BJ (cell line): ENCODE measurements at regions not wholly inside any gene's neighbourhood (a gene's known extent, or its start where the extent isn't known, plus 50 kb on each side); places are given as distances from the start of the nearest gene placed in this dataset.

ENCODE experiments used
- CTCF ChIA-PET: fragments of 350-600 bp; formaldehyde crosslinking; extraction: SDS; loops from one replicate; lab custom pipeline; 2021; ENCODE audit warnings: antibody characterized with exemption, inconsistent platforms; lab: Yijun Ruan, JAX
- POLR2A ChIA-PET: fragments of 300-600 bp; sonication (Branson Sonifier 250); formaldehyde crosslinking; extraction: SDS; loops from one replicate; lab custom pipeline; 2021; ENCODE audit warnings: antibody characterized with exemption; lab: Charles Lee
- DNase-seq: peaks from one replicate; pipeline ENCODE4 v3.0.0-alpha.2; 2011; ENCODE audit warnings: low read depth
- H3K27me3 ChIP-seq: 2 replicates; pipeline ENCODE4 v1.6.0; 2011; ENCODE audit warnings: low read length; ENCODE audit not compliant: control insufficient read depth, insufficient read depth
- H3K36me3 ChIP-seq: 2 replicates; pipeline ENCODE4 v1.5.1; 2011; ENCODE audit warnings: low read length; ENCODE audit not compliant: control insufficient read depth, insufficient read depth
- H3K4me3 ChIP-seq: 2 replicates; pipeline ENCODE4 v1.5.1; 2011; ENCODE audit warnings: low read depth, mild to moderate bottlenecking, control low read depth, low read length
- TF ChIP-seq, protein P1 (sequence below): IDR thresholded peaks from 2 replicates; pipeline ENCODE4 v1.5.1; 2011; ENCODE audit warnings: low read depth, mild to moderate bottlenecking, control low read depth, inconsistent platforms, low read length, moderate library complexity; ENCODE audit not compliant: insufficient read depth

DNA sequence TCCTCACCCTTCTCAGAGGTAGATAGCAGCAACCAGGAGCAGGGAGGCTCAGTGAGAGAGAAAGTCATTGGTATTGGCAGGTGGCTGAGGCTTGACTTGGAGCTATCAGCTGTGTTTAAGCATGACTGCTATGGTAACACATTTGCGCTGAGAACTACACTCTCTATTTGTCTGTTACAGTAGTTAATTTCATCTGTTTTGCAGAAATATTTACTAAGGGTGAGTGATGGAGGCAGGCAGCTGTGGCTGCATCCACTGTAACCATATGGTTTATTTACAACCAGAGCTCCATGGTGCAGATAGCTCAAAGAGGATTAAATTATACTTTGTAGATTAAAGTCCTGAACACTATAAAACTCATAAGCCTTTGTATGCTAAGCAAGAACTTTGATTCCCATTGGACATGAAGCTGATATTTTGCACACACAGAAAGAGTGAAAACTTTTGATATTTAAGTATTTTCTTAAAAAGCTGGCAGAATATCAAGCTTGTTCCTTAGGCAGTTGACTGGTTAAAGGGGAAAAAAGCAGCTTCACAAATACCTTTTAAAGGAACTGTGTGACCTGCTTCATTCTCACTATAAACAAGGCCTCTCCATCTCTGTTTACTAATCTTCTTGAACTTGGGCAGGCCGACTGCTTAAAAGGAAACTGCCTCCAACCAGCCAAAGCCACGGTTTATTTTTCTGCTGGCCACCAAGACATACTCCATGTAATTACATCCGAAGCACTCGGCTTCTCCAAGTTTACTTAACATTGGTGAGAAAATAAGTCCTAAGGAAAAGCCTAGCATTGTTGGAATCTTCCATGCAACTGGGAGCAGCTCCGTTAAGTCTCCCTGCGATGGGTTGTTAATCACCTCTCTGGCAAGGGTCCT lies 299.8 kb upstream of the ZFHX3 start:
- POLR2A ChIA-PET = no interaction called here
- H3K4me3 ChIP-seq = no peak overlapping the region

DNA sequence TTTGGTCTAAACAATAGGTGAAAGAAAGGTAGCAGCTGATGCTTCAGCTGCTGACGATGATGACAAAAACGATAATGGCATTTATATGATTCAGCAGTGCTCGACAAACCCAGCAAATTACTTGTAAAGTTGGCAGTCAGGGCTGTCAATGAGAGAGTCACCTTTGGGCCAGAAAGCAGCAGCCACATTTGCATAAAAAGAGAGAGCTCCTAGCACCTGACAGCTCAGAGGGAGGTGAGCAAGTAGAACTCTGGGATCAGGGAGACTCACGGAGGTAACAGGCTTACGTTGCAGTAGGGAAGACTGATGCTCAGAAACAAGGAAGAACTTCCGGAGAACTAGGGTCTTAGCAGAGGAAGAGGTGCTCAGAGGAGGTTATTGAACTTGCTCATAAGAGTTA lies 291.9 kb upstream of the ZFHX3 start:
- CTCF ChIA-PET = no interaction called here
- POLR2A ChIA-PET = no interaction called here

More for the DNA sequence above, 299.8 kb upstream of the ZFHX3 start:
- TF ChIP-seq, protein P1, sequence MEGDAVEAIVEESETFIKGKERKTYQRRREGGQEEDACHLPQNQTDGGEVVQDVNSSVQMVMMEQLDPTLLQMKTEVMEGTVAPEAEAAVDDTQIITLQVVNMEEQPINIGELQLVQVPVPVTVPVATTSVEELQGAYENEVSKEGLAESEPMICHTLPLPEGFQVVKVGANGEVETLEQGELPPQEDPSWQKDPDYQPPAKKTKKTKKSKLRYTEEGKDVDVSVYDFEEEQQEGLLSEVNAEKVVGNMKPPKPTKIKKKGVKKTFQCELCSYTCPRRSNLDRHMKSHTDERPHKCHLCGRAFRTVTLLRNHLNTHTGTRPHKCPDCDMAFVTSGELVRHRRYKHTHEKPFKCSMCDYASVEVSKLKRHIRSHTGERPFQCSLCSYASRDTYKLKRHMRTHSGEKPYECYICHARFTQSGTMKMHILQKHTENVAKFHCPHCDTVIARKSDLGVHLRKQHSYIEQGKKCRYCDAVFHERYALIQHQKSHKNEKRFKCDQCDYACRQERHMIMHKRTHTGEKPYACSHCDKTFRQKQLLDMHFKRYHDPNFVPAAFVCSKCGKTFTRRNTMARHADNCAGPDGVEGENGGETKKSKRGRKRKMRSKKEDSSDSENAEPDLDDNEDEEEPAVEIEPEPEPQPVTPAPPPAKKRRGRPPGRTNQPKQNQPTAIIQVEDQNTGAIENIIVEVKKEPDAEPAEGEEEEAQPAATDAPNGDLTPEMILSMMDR = no peak
- H3K27me3 ChIP-seq = no peaks in the 10 kb centered on the region
- CTCF ChIA-PET = no interaction called here
- H3K36me3 ChIP-seq = no peaks in the 10 kb centered on the region
- DNase-seq = no peak

DNA sequence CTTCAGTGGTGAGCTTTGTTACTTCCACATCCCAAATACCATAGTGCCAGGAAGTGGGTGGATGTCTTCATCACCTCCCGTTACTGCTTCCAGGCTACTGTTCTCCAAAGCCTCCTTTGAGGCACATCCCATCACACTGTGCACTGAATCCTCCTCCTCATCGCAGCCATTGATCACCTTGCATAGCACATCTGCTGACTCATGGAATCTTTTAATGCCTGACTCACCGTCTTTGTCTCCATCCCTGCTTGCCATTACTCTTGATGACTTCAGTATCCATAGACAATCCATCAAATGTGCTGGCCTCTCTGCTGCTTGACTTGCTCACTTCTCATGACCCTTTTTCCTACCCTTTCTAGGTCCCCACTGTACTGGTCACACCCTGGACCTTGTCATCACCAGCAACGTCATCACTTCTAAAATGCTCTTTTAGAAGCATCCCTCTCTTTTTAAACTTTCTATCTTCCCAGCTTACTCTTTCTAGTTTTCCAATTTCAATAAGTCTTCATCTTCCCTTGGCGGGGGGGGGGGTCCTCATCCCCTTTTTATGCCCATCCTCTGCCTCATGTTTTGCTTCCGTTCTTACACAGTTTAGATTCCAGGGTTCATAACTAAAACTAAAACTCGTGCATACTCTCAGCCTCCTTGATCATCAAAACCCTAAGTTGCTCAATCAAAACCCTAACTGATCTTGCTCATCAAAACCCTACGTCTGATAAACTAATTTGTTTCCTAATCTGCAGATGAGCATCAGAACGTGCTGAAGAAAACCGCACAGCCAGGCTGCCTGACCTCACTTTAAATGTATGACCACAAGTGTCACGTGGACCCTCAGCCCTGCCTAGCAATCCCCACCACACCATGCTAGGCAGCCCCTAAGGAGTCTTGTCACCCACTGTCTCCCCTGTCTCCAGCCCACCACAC lies 289.7 kb upstream of the ZFHX3 start:
- no peak for DNase-seq
- TF ChIP-seq, protein P1 = no peak
- Histone ChIP-seq H3K4me3 (no peak overlapping the region), H3K27me3 (no peaks in the 10 kb centered on the region), H3K36me3 (no peaks in the 10 kb centered on the region)
- CTCF ChIA-PET = interaction anchor here (0.6 kb wide), 1 partner anchor 229 kb away, joined by 3 read pairs; no protein-coding TSS in a partner anchor
- POLR2A ChIA-PET = no interaction called here

More for the DNA sequence above, 291.9 kb upstream of the ZFHX3 start:
- Histone ChIP-seq H3K4me3 (no peak overlapping the region), H3K36me3 (no peaks in the 10 kb centered on the region), H3K27me3 (no peaks in the 10 kb centered on the region)
- TF ChIP-seq, protein P1 = no peak
- no peak for DNase-seq

DNA sequence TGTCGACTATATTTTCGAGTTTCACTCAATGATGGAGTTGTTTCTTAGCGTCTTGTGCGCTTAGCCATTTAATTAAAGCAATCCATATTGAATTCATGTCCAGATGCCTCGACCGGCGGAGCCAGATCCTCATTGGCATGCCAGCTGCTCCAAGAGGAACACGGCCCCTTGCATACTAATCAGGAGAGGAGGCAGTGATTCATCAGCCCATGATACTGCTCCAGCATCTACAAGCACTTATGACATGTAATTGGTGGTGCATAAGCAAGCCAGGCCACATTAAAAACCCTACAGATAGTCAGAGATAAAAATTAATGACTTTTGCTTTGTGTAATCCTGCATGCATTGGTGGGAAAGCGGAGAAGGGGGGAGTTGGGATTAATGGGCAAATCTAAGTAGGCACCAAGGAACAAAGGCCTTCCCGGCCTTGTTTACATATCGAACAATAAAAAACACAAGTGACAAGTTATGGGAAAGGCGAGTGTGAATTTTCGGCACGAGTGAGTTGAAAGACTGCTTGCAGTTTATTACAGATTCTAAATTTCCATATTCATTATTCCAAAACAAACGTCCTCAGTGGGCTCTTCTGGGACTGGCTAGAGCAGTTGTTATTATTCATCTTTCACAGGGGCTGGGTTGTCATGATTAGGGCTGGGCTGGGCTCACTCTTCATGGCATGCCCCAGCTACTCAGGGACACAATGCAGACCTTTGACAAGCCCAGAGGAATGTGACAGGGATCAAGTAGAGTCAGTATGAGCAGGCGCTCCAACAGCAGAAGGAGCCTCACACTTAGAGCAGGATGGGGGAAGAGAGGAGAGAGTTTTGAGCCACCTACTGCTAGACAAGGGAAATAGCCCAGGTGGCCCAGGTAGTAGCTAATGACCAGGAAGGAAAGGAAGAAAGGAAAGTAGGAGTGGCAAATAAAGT lies 281.7 kb upstream of the ZFHX3 start:
- Histone ChIP-seq H3K4me3 (no peak overlapping the region), H3K36me3 (no peaks in the 10 kb centered on the region), H3K27me3 (no peaks in the 10 kb centered on the region)
- ChIA-PET POLR2A (no interaction called here), CTCF (no interaction called here)
- TF ChIP-seq, protein P1 = no peak
- DNase-seq = no peak
